Ectodermal cell (in vitro differentiated cells): ENCODE measurements at regions not wholly inside any gene's neighbourhood (a gene's known extent, or its start where the extent isn't known, plus 50 kb on each side); places are given as distances from the start of the nearest gene placed in this dataset.

ENCODE experiments used
- H3K27ac ChIP-seq: 2 replicates; pipeline ENCODE4 v1.7.0; 2013; ENCODE audit warnings: mild to moderate bottlenecking, low read depth, low read length; ENCODE audit not compliant: insufficient read depth, poor library complexity, severe bottlenecking
- H3K27me3 ChIP-seq: 2 replicates; pipeline ENCODE4 v1.7.0; 2013; ENCODE audit warnings: mild to moderate bottlenecking, low read length; ENCODE audit not compliant: insufficient read depth, control insufficient read depth, poor library complexity, severe bottlenecking
- H3K36me3 ChIP-seq: one replicate; pipeline ENCODE4 v1.7.0; 2013; ENCODE audit warnings: low read length; ENCODE audit not compliant: control insufficient read depth, insufficient read depth
- H3K4me1 ChIP-seq: one replicate; pipeline ENCODE4 v1.7.0; 2013; ENCODE audit warnings: low read length; ENCODE audit not compliant: control insufficient read depth, insufficient read depth
- H3K4me3 ChIP-seq: 2 replicates; pipeline ENCODE4 v1.7.0; 2013; ENCODE audit warnings: low read depth, low read length, control low read depth; ENCODE audit not compliant: insufficient read depth
- H3K9me3 ChIP-seq: 2 replicates; pipeline ENCODE4 v1.7.0; 2013; ENCODE audit warnings: mild to moderate bottlenecking, low read length, moderate library complexity; ENCODE audit not compliant: control insufficient read depth
- WGBS, 2 experiments: methylation state at CpG; one replicate each; pipeline ENCODE4 v1.1.7; 2013; ENCODE audit warnings: missing lambda C conversion rate in 2 of 2; 5-methylcytosine and 5-hydroxymethylcytosine counted together

DNA sequence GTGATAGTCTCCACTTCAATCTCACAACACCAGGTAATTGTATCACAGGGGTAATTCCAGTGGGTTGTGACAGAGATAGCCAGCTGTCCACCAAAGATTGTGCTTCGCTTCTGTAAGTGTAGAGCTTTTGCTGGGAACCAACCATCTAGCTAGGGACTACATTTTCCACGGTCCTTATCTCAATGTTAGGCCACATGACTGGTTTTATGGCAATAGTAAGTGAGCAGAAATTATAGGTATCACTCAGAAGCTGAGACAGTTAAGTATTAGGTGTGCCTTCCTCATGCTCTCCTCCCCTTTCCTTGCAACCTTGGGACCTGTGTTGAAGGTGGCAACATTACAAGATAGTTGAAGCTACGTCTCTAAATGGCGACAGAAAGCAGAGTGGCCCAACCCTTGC is 108.8 kb upstream of the NALF2 start:
- Histone ChIP-seq H3K4me3 (no peak overlapping the region), H3K9me3 (no peaks in the 10 kb centered on the region), H3K27me3 (no peaks in the 10 kb centered on the region), H3K36me3 (no peaks in the 10 kb centered on the region), H3K4me1 (peaks cover 14% of the 10 kb centered on the region), H3K27ac (no peak overlapping the region)
- WGBS, 2 experiments = 95 to 98% methylated on average over 4 of the region's 4 CpGs

- H3K27me3 ChIP-seq = no peaks in the 10 kb centered on the region
Observed at GRCh38 chrX:69389101-69389501, 115.0 kb upstream of the NALF2 start.

GRCh38 chrX:69388526-69388925 is 115.6 kb upstream of the NALF2 start:
- Histone ChIP-seq H3K4me3 (no peak overlapping the region), H3K27me3 (no peaks in the 10 kb centered on the region), H3K9me3 (no peaks in the 10 kb centered on the region), H3K36me3 (no peaks in the 10 kb centered on the region), H3K27ac (no peak overlapping the region), H3K4me1 (peaks cover 3% of the 10 kb centered on the region)
- 93% methylated on average over 5 of the region's 5 CpGs for WGBS, 2 experiments

More at GRCh38 chrX:69389101-69389501, 115.0 kb upstream of the NALF2 start:
- Histone ChIP-seq H3K9me3 (no peaks in the 10 kb centered on the region), H3K27ac (no peak overlapping the region), H3K4me1 (peaks cover 3% of the 10 kb centered on the region), H3K36me3 (no peaks in the 10 kb centered on the region), H3K4me3 (no peak overlapping the region)
- 52 to 59% methylated on average over 7 of the region's 7 CpGs for WGBS, 2 experiments

- 13 to 15% methylated on average over 13 of the region's 13 CpGs for WGBS, 2 experiments
- no peaks in the 10 kb centered on the region for H3K9me3 ChIP-seq
- no peak overlapping the region for H3K4me3 ChIP-seq
- no peaks in the 10 kb centered on the region for H3K27me3 ChIP-seq
- no peaks in the 10 kb centered on the region for H3K36me3 ChIP-seq
- H3K4me1 ChIP-seq = peaks cover 3% of the 10 kb centered on the region
- no peak overlapping the region for H3K27ac ChIP-seq
Observed at GRCh38 chrX:69387567-69388487, 116.3 kb upstream of the NALF2 start.

- Histone ChIP-seq H3K9me3 (no peaks in the 10 kb centered on the region), H3K4me3 (no peak overlapping the region), H3K27me3 (no peaks in the 10 kb centered on the region), H3K36me3 (no peaks in the 10 kb centered on the region), H3K4me1 (peaks cover 3% of the 10 kb centered on the region), H3K27ac (no peak overlapping the region)
- WGBS, 2 experiments = 85 to 94% methylated on average over 2 of the region's 2 CpGs
Observed at GRCh38 chrX:69386681-69387080, 117.4 kb upstream of the NALF2 start.

GRCh38 chrX:69379412-69379811 is 124.7 kb upstream of the NALF2 start:
- 86 to 95% methylated on average over 3 of the region's 3 CpGs for WGBS, 2 experiments
- H3K4me3 ChIP-seq = no peak overlapping the region
- no peaks in the 10 kb centered on the region for H3K9me3 ChIP-seq
- H3K27me3 ChIP-seq = no peaks in the 10 kb centered on the region
- H3K36me3 ChIP-seq = no peaks in the 10 kb centered on the region
- no peak overlapping the region for H3K27ac ChIP-seq
- no peaks in the 10 kb centered on the region for H3K4me1 ChIP-seq

GRCh38 chrX:69374569-69374968 is 129.6 kb upstream of the NALF2 start:
- Histone ChIP-seq H3K4me1 (no peaks in the 10 kb centered on the region), H3K36me3 (no peaks in the 10 kb centered on the region), H3K27ac (no peak overlapping the region), H3K9me3 (no peaks in the 10 kb centered on the region), H3K27me3 (no peaks in the 10 kb centered on the region), H3K4me3 (no peak overlapping the region)
- 94% methylated on average over 1 of the region's 1 CpG for WGBS, 2 experiments

DNA sequence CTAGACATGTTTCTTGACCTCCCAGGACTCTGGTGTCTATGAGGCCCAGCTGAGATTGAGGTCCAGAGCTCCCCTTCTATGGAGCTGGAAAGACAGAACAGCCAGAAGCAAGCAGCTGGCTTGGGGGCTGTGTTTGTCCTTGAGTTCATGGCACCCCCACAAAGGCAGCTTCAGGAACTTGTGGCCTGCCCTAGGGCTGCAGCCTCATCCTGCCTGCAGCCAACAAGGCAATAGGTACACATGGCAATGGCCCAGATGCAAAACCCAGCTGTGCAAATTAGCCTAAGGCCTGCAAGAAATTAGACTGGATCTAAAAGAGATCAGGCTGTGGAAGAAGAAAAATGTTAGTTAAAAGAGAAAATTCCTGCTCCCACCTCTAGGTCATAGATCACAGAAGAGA is 131.7 kb upstream of the NALF2 start:
- Histone ChIP-seq H3K4me3 (no peak overlapping the region), H3K27me3 (no peaks in the 10 kb centered on the region), H3K27ac (no peak overlapping the region), H3K4me1 (no peaks in the 10 kb centered on the region), H3K9me3 (no peaks in the 10 kb centered on the region), H3K36me3 (no peaks in the 10 kb centered on the region)

DNA sequence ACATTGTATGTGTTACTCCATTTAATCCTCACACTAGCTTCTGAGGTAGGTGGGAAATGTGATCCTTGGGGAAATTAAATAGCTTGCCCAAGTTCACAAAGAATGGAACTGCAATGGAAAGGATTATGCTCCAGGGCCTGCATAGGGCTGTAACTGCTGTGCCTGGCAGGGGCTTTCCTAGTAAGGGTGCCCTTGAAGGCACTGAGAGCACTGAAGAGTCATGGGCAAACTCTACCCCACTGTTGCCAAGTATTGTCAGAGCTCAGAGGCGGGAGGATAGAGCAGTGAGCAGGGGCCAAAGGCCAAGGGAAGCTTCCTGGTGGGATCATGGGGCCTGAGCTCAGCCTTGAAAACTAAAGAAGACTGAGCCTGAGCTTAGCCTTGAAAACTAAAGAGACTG is 133.0 kb upstream of the NALF2 start:
- no peak overlapping the region for H3K27ac ChIP-seq
- no peaks in the 10 kb centered on the region for H3K27me3 ChIP-seq
- H3K9me3 ChIP-seq = no peaks in the 10 kb centered on the region
- no peak overlapping the region for H3K4me3 ChIP-seq
- H3K4me1 ChIP-seq = no peaks in the 10 kb centered on the region
- 94 to 96% methylated on average over 1 of the region's 1 CpG for WGBS, 2 experiments
- H3K36me3 ChIP-seq = no peaks in the 10 kb centered on the region

DNA sequence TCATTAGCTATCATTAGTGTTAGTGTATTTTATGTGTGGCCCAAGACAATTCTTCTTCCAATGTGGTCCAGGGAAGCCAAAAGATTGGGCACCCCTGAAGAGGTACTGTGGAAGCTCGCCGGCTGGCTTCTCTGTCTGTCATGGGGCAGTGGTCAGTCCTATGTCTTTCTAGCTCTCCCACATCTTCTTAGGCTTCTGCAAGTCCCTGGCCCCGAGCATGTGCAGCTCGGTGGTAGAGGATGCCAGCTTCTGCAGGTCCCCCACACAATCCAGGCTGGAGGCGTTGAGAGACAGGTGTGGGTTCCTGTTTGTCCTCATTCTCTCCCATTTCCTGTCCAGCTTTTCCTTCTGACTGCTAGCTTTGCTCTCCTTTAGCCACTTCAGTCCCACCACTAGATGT is 134.1 kb upstream of the NALF2 start:
- WGBS, 2 experiments = 89 to 93% methylated on average over 5 of the region's 5 CpGs
- Histone ChIP-seq H3K4me3 (no peak overlapping the region), H3K36me3 (no peaks in the 10 kb centered on the region), H3K9me3 (no peaks in the 10 kb centered on the region), H3K27me3 (no peaks in the 10 kb centered on the region), H3K27ac (no peak overlapping the region), H3K4me1 (no peaks in the 10 kb centered on the region)
